DND-41 (cell line): ENCODE measurements at regions not wholly inside any gene's neighbourhood (a gene's known extent, or its start where the extent isn't known, plus 50 kb on each side); places are given as distances from the start of the nearest gene placed in this dataset.

Experiments
- EZH2 ChIP-seq: IDR thresholded peaks from 3 replicates; pipeline ENCODE4 v1.6.1; 2012; ENCODE audit warnings: borderline replicate concordance, low read depth, mild to moderate bottlenecking, moderate library complexity, low read length, inconsistent platforms; ENCODE audit not compliant: severe bottlenecking
- TF ChIP-seq, protein P1 (sequence below): IDR thresholded peaks from 2 replicates; pipeline ENCODE4 v1.5.1; 2012; ENCODE audit warnings: borderline replicate concordance, low read length, moderate library complexity, mild to moderate bottlenecking; ENCODE audit not compliant: poor library complexity, severe bottlenecking; ENCODE audit errors: extremely low read depth

DNA sequence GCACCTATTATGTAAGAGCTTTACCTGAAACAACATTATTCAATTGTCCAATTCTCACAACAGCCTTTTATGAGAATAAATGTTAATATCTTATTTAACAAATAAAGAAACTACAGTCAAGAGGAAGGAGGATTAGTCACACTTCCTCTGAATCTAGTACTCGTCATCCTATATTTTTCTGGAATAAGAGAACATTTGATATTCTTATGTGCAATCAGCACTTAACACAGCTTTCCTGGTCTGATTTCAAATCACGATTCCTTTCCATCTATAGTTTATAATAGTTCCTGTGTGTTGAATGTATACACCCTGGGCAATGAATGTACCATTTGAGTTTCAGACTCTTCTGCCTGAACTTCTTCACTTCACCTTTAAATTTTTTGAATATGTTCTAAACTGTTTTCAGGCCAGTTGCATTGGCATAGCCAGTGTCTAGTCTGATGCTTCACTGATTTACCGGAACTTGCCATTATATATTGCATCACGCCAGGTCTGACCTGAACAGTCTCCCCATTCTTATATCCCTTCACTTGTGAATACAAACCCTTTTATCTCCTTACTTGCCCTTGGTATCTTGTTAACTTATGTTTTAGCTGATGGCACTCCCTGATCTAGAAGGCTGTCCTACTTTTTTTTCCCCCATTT, 698.3 kb downstream of the MAT2B start:
- TF ChIP-seq, protein P1, sequence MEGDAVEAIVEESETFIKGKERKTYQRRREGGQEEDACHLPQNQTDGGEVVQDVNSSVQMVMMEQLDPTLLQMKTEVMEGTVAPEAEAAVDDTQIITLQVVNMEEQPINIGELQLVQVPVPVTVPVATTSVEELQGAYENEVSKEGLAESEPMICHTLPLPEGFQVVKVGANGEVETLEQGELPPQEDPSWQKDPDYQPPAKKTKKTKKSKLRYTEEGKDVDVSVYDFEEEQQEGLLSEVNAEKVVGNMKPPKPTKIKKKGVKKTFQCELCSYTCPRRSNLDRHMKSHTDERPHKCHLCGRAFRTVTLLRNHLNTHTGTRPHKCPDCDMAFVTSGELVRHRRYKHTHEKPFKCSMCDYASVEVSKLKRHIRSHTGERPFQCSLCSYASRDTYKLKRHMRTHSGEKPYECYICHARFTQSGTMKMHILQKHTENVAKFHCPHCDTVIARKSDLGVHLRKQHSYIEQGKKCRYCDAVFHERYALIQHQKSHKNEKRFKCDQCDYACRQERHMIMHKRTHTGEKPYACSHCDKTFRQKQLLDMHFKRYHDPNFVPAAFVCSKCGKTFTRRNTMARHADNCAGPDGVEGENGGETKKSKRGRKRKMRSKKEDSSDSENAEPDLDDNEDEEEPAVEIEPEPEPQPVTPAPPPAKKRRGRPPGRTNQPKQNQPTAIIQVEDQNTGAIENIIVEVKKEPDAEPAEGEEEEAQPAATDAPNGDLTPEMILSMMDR, result no peak
- no peak for TF ChIP-seq EZH2
